ENCODE measurements at regions not wholly inside any gene's neighbourhood (a gene's known extent, or its start where the extent isn't known, plus 50 kb on each side); places are given as distances from the start of the nearest gene placed in this dataset.

DNA sequence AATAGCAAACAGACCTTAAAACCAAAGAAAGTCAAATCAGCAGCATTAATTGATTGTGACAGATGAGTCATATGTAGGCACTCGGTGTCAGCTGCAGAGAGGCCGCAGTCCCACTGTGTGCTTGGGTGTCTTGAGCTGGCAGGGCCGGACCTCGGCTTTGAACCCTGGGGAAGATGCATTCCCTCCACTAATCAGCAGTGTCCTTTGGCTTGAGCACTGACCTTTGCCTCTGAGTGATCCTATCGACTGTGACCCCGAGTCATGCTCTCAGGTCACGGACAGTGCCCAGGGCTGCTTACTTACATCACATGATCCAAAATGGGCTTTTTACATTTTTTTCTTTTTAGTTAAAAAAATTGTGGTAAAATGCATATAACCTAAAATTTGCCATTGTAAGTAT is 188.7 kb downstream of the GADD45G start:
- no peak for DNase-seq

DNA sequence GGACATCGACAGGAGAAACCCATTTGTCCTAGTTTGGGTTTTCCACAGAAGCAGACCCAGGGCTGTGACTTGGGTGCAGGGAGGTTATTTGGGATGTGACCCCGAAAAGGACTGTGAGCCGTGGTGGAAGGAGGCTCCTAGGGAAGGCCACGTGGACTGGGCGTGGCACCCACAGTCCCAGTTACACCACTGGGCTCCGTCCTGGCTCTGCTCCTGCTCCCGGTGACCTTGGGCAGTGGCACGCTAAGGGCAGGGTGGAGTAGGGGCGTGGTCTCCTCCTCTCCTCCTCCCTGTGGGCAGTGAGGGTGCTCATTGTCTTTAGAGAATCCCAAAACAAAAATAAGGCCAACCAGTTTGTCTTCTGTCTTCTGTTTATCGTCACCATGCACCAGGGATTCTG is 190.1 kb downstream of the GADD45G start:
- no peak for DNase-seq

DNA sequence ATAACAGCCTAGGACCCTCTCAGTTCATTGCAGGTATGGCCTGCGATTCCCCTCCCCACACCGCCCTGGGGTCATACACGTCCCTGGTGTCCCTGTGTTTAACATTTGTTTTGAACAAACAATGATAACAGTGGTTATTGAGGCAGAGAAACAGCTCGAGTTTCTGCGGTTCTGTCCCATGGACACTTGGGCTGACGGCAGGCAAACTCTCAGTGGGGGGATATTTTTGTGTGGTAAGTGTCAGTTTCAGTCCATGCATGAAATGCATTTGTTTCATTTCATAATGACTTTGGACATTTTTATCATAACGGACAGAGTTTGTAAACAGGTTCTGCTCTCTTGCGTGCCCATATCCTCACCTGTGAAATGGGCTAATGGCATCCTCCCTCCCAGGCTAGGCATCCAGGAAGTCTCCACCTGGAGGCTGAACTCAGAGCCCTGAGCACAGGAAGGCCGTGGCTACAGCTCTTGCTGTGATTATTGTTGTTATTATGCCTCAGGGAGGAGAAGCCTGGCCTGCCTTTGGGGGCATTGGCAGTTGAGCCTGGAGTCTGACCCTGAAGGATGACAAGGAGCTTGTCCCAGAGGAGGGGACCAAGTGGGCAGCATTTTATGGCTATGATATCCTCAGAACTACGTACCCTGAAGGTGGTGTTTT is 190.9 kb downstream of the GADD45G start:
- DNase-seq: no peak

GRCh38 chr9:89796606-89797005 is 191.8 kb downstream of the GADD45G start:
- DNase-seq: no peak

DNA sequence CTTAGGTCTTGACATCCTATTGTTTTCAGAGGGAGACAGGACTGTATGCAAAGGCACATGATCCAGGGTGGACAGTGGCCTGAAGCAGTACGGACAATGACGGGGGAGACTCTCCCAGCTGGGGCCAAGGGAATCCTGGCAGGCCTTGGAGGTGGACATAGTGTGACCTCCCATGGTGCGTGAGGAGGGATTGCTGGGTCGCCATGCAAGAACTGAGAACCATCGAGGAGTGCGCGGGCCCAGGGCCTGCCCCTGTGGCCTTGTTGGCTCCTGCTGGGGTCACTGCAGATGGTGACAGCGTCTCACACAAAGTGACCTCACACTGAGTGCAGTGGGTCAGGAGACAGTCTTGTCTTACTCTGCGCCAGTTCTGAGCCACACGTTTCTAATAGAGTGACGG is 192.4 kb downstream of the GADD45G start:
- no peak for DNase-seq

DNA sequence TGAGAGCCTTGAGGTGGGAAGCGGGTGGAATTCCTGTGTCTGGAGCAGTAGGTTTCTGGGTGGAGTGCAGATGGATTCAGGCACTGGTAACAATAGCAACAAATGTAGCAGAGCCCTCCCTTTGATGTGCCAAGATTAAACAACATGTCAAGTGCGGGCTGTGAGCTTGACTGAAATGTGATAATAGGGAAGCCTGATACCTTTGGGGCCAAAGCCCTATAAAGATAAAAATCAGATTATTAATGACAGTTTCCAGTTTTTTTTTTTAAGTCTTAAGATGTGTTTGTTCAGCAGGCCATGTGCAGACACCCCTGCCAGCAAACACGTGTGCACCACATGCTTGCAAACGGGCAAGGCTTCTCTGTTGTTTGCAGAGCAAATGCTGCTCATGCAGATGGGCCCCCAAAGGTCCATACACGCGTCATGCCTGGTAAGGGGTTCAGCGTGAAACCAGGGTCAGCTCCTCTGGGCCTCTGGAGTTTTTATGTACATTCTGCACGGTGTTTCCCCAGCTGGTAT is 193.2 kb downstream of the GADD45G start:
- peak; percentile 61 for DNase-seq

DNA sequence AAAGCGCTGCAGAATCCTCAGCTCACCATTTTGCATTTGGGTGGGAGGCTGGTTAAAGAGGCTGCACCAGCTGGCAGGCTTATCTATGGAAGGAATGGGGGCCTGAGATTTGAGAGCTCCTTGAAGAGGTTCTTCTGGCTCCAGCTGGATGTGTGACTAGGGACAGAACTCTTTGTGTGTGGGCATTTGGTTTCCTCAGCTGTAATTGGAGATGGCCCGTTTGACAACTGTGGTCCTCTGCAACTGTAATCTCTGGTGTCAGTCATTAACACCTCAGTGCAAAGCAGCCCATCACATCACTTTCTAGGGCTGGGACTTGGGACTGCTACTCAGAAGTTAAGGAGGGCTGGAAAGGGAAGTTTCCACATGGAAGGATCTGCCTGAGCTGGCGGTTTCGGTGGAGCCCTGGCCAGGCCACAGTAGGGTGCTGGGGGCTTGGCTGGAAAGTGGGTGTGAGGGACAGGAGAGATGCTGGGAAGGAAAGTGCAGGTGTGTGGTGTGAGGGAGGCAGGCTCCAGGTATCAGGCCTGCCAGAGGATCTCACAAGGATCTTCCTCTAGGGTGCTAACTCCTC is 193.8 kb downstream of the GADD45G start:
- peak; percentile 76 for DNase-seq

- no peak for DNase-seq
These were observed 194.4 kb downstream of the GADD45G start for GRCh38 chr9:89799221-89799620.

DNA sequence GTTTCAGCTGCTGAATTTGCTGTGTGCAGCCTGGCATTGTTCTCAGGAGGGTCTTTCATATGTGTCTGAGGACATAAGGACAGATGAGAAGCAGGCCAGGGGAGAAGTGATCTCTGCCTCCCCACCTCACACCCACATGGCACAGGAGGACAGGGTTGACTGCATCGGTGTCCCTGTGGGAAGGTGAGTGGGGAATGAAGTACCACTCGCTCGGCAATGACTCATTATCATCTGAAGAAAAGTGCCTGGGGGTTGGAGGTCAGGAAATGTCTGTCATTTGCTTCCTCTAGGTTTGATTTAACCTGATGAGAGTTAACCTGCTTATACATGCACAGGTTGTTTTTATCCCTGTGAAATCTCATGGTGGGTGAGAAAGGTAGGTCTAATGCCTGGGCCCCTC is 195.0 kb downstream of the GADD45G start:
- no peak for DNase-seq

DNA sequence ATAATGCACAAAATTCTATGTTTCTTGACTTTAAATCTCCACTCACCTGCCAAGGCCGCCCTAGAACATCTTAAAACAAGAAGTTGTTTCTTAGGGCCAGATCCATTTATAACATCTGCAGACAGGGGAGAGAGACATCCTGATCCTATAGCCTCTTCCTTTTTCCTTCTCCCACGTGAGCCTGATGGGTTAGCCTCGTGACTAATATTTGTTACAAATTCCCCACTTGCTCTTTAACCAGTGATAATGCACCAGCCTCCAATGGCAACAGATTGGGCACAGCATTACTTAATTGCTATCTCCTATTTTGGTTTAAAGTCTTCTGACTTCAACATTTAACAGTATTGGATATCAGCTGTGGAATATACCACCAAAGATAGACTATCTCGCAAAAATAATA is 196.5 kb downstream of the GADD45G start:
- no peak for DNase-seq

DNA sequence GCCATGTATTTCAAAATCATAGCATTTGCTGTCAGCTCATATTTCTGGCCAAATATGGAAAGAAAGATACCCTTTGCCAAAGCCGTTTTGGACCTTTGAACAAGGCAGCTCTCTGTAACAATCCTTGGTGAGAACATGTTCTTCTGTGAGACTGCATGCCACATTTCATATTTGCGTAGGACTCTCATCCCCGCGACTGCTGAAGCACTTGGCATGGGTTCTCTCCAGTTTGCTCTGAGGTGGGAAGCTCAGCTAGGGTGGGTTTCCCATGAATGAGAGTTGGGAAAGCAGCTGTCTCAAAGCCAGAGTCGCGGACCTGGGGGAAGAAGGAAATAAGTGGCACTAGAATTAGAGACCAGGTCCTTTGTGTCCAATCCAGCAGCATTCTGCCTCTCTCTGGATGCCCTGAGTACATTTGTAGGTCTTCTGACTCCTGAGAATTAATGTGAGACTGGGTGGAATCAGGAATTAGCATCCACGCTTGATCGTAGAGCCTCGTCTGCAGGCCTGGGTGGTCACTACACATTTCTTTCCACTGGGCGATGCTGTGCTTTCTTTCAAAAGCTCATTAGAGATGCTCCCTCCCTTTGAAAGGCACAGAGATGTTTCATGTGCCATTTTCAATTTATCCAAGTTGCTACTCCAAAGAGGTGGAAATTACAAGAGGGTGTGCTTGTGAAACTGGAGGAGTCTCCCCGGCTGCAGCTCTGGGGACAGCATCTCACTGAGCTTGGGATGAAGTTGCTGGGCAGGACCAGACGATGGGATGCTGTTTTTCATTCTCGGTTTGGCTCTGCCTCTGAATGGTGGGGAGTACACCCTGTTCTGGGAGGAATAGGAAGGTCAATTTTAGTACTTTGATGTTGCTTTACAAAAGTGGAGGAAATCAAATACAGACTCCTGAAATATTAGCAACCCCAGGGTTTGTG is 197.2 kb downstream of the GADD45G start:
- DNase-seq: peak; percentile 82

DNA sequence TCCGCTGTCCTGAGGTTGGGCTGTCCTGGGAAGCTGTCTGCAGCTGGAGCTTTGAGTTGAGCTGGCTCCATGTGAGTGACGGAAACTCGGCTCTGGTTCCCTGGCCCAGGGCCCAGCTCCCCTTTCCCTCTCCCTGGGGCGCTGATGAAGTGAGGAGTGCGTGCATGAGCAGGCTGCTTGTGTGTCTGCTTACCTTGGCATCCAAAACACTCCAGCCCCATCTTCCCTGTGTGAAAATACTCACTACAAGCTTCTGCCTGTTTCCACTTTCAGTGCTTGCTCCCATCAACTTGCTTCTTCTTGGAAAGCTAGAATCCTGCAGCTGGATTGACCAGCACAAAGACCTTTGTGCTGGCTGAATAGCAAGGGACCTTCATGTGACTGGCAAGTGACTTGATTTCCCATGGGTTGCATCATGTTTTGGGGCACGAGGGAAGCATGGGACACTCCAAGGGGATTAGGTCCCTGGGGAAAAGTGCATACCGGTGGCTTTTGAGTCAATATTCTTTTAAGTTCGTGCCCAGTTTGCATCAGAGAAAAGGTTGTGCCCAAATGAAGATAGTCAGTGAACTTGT is 198.1 kb downstream of the GADD45G start:
- DNase-seq: peak; percentile 92

DNA sequence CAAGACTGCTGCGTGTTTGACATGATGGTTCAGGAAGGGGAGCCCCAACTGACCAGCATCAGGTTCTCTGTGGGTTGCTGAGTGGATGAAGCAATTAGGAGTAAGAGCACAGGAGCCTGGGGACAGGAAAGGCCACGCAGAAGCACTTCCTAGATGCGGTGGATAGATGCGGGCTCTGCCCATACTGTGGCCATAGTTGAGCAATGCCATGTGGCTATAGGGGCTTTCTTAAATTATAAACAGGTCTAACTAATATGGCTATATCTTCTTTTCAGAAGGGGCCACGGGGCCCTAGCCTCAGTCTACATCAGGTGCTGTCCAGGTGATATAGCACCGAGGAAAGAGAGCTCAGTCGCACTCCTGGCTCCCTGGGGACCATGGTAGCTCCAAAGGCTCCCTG is 198.6 kb downstream of the GADD45G start:
- no peak for DNase-seq

- DNase-seq: no peak
These were observed 200.1 kb downstream of the GADD45G start for GRCh38 chr9:89804766-89805531.

DNA sequence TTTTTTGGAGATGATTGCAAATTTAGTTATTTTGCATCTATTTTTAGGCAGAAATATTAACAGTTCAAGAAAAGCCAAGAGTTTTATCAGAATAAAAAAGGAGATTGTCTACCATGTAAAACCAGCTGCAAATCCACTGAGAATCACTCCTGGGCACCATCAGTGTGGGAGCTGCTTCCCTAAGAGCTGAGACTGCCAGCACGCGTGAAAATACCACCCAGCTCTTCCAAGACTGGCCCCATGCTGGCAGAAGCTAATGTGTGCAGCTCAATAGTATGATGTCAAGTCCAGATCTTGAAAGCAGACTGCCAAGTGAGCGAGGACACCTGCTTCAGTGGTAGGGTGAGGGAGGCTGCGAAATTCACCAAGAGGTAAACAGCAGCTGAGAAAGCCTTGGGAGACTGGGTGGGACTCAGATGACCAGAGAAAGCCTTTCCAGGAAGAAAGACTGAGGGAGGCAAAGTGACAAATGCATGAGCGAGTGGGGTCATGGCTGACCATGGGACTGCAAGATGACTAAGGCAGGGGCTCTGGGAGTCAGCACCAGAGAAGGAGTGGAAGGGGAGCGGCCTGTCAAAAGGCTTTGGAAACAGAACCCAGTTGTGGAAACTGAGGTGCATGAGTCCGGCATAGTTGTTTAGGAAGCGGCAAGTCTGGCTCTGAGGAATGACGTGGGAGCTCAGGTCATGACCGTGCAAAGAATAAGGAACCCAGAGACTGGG is 200.9 kb downstream of the GADD45G start:
- peak; percentile 61 for DNase-seq

DNA sequence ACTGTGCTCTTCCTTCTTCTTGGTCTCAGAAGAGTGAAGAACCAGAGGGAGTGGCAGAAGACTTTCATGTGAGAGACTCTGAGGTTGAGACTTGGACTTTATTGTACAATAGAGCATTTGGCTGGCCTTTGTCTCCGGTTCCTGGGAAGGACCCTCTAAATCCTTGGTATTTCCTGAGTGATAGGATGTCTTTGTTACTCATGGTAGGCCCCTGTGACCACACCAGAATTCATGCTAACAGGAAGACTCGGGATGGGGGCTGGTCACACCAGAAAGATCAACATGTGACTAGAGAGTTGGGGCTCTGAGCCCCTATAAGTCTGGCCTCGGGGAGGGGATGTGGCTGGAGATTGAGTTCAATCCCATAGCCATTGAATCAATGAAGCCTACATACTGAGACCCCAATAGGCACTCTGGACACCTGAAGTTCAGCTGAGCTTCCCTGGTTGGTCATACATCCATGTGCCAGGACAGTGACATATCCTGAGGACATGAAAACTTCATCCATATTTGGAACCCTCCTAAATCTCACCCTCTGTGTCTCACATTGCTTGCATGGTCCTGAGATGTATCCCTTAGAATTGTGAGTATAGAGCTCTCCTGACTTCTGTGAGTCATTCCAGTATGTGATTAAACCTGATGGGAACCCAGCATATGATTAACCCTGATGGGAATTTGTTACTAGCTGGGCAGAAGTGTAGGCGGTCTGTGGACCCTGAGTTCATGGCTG is 201.7 kb downstream of the GADD45G start:
- DNase-seq: no peak

DNA sequence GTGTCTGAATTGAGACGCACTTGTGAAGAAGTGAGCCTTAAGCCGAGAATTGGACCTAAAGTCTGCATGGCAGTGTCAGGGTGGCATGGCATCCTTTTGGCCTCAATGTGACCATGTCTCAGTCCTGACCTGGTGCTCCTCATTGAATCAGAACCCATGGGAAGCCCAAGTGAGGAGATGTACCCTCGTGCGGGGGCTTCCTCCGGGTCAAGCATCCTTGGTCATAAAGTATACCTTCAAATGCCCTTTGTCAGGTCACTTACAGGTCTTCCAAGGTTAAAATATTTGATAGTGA is 202.2 kb downstream of the GADD45G start:
- DNase-seq: no peak

DNA sequence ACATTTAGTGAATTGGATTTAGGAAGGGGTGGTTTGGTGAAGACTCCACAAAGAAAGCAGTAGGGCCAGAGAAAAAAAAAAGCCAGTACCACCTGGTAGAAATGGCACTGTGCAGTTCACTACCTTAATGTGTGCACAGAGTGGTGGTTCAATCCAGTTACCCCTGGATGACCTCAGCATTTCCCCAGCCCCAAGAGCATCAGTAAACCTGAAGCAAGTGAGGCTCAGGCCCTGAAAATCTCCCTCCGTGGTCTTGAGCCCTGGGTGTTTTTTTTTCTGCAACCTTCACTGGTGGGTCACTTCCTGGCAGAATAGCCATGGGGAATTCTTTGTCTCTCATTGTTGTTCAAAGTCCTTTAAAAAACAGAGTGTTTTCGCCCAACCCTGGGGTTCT is 202.9 kb downstream of the GADD45G start:
- no peak for DNase-seq

DNA sequence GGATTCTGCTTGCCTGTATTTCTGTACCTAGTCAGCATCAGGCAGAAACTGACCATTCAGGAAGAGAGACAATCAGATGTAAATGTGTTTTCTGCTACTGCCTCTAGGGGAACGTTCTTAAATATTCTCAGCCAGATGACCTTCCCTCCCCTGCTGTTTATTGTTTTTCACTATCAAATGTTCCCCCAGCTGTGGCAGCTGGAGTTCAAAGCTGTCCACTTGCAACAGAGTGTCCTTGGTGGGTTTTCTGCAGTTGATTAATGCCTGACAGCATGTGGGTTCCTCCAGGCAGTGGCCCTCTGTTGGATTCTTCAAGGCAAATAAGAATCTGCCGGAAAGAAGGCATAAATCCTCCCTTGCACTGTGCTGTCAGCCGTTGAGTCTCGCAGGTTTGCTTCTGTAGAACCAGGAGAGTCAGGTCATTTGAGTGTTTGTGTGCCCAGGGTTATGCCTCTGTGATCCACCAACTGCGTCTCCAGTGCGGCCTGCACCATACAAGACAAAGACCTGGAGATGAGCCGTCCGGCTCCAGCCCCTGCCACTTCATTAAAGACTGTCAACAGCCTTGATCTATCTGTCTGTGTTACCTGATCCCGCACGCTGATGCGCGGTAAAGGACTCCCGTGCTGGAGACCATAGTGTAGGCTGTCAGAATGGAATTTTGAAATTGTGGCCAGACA is 203.4 kb downstream of the GADD45G start:
- DNase-seq: peak; percentile 45

- no peak for DNase-seq
These were observed 204.0 kb downstream of the GADD45G start for GRCh38 chr9:89808756-89809181.
